ENCODE measurements at regions not wholly inside any gene's neighbourhood (a gene's known extent, or its start where the extent isn't known, plus 50 kb on each side); places are given as distances from the start of the nearest gene placed in this dataset.

DNA sequence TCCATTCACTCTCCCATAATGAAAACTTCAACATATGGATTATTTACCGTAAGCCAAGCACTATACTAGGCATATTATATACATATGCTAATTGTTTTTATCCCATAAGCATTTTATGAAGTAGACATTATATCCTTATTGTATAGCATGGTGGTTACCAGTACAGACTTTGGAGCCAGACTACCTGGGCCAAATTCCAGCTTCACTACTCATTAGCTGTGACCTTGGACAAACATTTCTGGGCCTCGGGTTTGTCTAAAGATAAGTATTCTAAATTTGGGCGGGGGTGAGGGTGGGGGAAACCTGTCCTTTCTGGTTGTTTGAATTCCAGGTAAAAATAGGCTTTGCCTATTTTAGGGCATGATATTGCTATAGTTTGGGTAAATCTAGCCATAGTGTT is 66.5 kb upstream of the P2RY1 start:
- DNase-seq (ENCODE audit: low read depth in 1 of 2, low spot score in 1 of 2) (no peak), FAIRE-seq (no peak), ATAC-seq (no peak)
- no peak overlapping the region for H3K4me2 ChIP-seq
- H3K4me3 ChIP-seq = no peak overlapping the region
- H3K9me3 ChIP-seq = no peaks in the 10 kb centered on the region
- POLR2A ChIA-PET = no interaction called here
- TF ChIP-seq HDAC2 (IDR thresholded peaks at IDR 0.05) = no peak
- CTCF ChIA-PET = no interaction called here
- WGBS (ENCODE audit: missing lambda C conversion rate) = 12% methylated on average over 3 of the region's 3 CpGs
- no peak overlapping the region for H3K27ac ChIP-seq
- no peaks in the 10 kb centered on the region for H3K4me1 ChIP-seq

DNA sequence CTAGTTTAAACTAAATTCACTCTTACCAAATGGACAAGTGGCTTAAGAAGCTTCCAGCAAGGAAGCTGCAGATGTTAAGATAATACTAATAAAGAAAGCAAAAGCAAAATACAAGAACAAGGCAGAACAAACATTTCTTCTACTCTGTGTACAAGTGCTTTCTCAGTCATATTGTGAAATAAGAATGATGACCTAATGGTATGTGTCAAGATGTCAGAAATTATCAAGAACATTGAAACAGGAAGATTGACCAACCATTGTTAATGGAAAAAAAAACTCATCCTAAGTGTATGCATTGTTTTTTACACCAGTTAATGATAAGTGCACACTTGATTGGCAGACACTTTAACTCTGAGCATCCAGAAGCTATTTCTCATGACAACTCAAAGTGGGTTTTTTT is 65.4 kb upstream of the P2RY1 start:
- DNase-seq (ENCODE audit: low read depth in 1 of 2, low spot score in 1 of 2) (no peak), ATAC-seq (no peak), FAIRE-seq (no peak)
- Histone ChIP-seq H3K4me1 (no peaks in the 10 kb centered on the region), H3K4me3 (no peak overlapping the region), H3K4me2 (no peak overlapping the region), H3K9me3 (no peaks in the 10 kb centered on the region), H3K27ac (no peak overlapping the region)
- POLR2A ChIA-PET = no interaction called here
- CTCF ChIA-PET = interaction anchor here (0.6 kb wide), 1 partner anchor 1683 kb away, joined by 3 read pairs; no protein-coding TSS in a partner anchor
- no peak for TF ChIP-seq ZC3H11A (IDR thresholded peaks at IDR 0.05)
- no peak for TF ChIP-seq RNF2 (IDR thresholded peaks at IDR 0.05; ENCODE audit: borderline replicate concordance, low read depth)
- no peak for TF ChIP-seq ZNF302 (CRISPR knock-in tag; IDR thresholded peaks at IDR 0.05)
- TF ChIP-seq, protein P1, sequence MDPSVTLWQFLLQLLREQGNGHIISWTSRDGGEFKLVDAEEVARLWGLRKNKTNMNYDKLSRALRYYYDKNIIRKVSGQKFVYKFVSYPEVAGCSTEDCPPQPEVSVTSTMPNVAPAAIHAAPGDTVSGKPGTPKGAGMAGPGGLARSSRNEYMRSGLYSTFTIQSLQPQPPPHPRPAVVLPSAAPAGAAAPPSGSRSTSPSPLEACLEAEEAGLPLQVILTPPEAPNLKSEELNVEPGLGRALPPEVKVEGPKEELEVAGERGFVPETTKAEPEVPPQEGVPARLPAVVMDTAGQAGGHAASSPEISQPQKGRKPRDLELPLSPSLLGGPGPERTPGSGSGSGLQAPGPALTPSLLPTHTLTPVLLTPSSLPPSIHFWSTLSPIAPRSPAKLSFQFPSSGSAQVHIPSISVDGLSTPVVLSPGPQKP (IDR thresholded peaks at IDR 0.05; ENCODE audit: low read depth, low read length) = no peak
- no peak for TF ChIP-seq KDM1A (IDR thresholded peaks at IDR 0.05; ENCODE audit: low read depth)
- no peak for TF ChIP-seq ZSCAN20 (CRISPR knock-in tag; IDR thresholded peaks at IDR 0.05)
- no peak for TF ChIP-seq HOXB13 (CRISPR knock-in tag; IDR thresholded peaks at IDR 0.05; ENCODE audit: low read depth)
- no peak for TF ChIP-seq ZFP36 (IDR thresholded peaks at IDR 0.05; ENCODE audit: borderline replicate concordance, partially characterized antibody)
- TF ChIP-seq MAZ (IDR thresholded peaks at IDR 0.05; ENCODE audit: borderline replicate concordance, low read depth, low read length) = no peak
- no peak for TF ChIP-seq JUN (IDR thresholded peaks at IDR 0.05)
- TF ChIP-seq CBX8 (IDR thresholded peaks at IDR 0.05) = no peak

DNA sequence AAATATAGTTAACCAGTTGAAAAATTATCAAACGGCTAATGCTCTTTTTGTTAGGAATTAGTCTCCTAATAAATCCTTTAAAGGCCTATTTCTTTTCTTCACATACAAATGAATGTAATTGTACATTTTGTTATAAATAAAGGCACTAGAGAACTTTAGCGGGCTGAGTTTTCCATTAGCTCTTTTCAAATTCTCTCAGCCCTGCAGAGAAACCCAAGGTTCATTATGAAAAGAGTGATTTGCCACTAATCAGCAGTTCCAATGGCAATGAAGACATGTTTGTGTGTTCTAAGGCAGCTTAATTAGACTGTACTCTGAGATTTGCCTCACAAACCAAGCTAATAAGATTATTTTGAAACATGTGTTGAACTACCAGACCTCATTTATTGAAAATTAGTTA is 64.6 kb upstream of the P2RY1 start:
- ChIA-PET CTCF (no interaction called here), POLR2A (no interaction called here)

More for the DNA sequence above, 64.6 kb upstream of the P2RY1 start:
- no peaks in the 10 kb centered on the region for H3K4me1 ChIP-seq
- DNase-seq (ENCODE audit: low read depth in 1 of 2, low spot score in 1 of 2) (no peak), ATAC-seq (no peak), FAIRE-seq (no peak)
- no peak overlapping the region for H3K27ac ChIP-seq
- H3K4me3 ChIP-seq = no peak overlapping the region
- 23% methylated on average over 2 of the region's 2 CpGs for WGBS (ENCODE audit: missing lambda C conversion rate)
- H3K4me2 ChIP-seq = no peak overlapping the region
- TF ChIP-seq ZFP36 (IDR thresholded peaks at IDR 0.05; ENCODE audit: borderline replicate concordance, partially characterized antibody) (no peak), HOXB5 (CRISPR knock-in tag; IDR thresholded peaks at IDR 0.05) (no peak), KDM1A (IDR thresholded peaks at IDR 0.05; ENCODE audit: low read depth) (no peak), FOSL2 (IDR thresholded peaks at IDR 0.05) (no peak), FOSL2 (CRISPR knock-in tag; IDR thresholded peaks at IDR 0.05) (no peak), ZC3H11A (IDR thresholded peaks at IDR 0.05) (no peak), KDM5A (IDR thresholded peaks at IDR 0.05) (no peak), GATA3 (IDR thresholded peaks at IDR 0.05; ENCODE audit: borderline replicate concordance) (no peak), POLR2AphosphoS2 (conservative IDR thresholded peaks at IDR 0.05; ENCODE audit: low read length) (no peak), NPAS2 (CRISPR knock-in tag; IDR thresholded peaks at IDR 0.05; ENCODE audit: borderline replicate concordance) (no peak)
- TF ChIP-seq, protein P2, sequence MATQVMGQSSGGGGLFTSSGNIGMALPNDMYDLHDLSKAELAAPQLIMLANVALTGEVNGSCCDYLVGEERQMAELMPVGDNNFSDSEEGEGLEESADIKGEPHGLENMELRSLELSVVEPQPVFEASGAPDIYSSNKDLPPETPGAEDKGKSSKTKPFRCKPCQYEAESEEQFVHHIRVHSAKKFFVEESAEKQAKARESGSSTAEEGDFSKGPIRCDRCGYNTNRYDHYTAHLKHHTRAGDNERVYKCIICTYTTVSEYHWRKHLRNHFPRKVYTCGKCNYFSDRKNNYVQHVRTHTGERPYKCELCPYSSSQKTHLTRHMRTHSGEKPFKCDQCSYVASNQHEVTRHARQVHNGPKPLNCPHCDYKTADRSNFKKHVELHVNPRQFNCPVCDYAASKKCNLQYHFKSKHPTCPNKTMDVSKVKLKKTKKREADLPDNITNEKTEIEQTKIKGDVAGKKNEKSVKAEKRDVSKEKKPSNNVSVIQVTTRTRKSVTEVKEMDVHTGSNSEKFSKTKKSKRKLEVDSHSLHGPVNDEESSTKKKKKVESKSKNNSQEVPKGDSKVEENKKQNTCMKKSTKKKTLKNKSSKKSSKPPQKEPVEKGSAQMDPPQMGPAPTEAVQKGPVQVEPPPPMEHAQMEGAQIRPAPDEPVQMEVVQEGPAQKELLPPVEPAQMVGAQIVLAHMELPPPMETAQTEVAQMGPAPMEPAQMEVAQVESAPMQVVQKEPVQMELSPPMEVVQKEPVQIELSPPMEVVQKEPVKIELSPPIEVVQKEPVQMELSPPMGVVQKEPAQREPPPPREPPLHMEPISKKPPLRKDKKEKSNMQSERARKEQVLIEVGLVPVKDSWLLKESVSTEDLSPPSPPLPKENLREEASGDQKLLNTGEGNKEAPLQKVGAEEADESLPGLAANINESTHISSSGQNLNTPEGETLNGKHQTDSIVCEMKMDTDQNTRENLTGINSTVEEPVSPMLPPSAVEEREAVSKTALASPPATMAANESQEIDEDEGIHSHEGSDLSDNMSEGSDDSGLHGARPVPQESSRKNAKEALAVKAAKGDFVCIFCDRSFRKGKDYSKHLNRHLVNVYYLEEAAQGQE (IDR thresholded peaks at IDR 0.05) = no peak
- TF ChIP-seq, protein P1 (IDR thresholded peaks at IDR 0.05; ENCODE audit: low read depth, low read length) = no peak
- H3K9me3 ChIP-seq = no peaks in the 10 kb centered on the region

Measured in A549 (cell line).